ENCODE measurements at regions not wholly inside any gene's neighbourhood (a gene's known extent, or its start where the extent isn't known, plus 50 kb on each side); places are given as distances from the start of the nearest gene placed in this dataset.

DNA sequence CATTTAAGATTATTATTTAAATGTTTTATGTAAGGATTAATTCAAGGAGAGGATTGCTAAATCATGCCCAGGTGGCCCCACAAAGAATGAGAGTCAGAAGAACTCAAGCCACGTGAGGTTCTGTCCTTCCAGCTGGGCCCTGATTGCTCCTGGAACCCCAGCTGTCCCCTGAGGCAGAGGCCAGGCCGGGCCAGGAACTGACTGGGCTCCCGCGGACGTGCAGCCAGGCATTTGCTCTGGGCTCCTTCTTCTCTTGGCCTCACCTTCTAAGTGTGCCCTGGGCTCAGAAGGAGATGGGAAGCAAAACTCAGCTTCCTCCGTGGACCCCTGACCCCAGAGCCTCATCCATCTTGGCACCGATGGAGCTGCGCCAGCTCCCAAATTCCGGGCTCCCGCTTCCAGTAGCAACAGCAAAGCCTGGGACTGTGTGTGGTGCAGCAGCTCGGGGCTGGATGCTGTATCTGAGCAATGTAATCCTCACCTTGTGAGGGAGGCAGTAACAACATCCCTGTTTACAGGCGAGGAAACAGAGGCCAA lies 250.6 kb upstream of the PPP2R2D start:
- H3K27me3 Mint-ChIP-seq (ENCODE audit: unreplicated experiment) = peaks cover 7% of the 10 kb centered on the region
- peaks cover 11% of the 10 kb centered on the region for H3K4me1 Mint-ChIP-seq (ENCODE audit: low read depth, unreplicated experiment)
- DNase-seq = no peak
- no peak overlapping the region for H3K27ac Mint-ChIP-seq (ENCODE audit: unreplicated experiment)
- TF ChIP-seq CTCF (IDR thresholded peaks at IDR 0.05; ENCODE audit: partially characterized antibody, unreplicated experiment) = no peak
- H3K9me3 Mint-ChIP-seq (ENCODE audit: unreplicated experiment) = peaks cover 2% of the 10 kb centered on the region
- H3K36me3 Mint-ChIP-seq (ENCODE audit: unreplicated experiment) = no peaks in the 10 kb centered on the region
- H3K4me3 Mint-ChIP-seq (ENCODE audit: unreplicated experiment) = no peak overlapping the region

DNA sequence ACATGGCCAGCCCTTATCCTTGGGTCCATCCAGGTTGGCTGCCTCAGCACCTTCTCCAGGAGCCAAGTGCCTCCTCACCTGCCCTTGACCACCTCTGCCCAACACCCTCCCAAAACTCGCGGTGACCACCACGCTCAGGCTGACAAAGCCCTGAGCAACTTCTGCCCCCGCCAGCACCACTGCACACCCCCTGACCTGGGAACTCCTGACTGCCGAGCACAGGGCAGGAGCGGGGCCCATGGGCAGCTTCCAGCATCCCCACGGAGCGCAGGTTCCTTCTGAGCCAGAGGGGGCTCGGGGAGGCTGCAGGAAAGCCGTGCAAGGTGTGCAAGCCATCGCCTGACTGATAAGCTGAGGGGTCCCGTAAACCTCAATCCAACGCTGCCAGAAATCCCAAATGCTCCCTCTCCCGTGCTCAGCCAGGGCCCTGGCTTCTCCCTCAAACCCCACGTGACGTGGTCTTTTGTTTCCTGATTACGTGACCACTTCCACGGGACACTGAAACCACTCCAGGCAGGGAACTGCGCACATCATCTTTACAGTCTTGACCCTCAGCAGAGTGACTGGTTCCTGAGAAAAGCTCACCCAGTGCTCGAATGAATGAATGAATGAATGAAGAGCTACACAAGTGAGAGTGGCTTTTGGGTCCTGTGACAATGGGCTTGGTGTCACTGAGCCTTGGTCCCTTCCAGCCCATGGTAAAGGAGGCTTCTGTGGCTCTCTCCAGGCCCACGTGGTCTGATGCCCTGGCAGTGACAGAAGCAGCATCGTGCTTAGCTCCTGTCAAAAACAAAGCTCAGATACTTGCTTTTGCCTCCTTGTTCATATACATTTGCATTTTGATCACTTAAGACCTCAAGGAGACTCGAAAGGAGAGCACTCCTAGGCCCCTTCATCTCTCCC lies 249.8 kb upstream of the PPP2R2D start:
- H3K27ac Mint-ChIP-seq (ENCODE audit: unreplicated experiment) = no peak overlapping the region
- H3K4me1 Mint-ChIP-seq (ENCODE audit: low read depth, unreplicated experiment) = peaks cover 11% of the 10 kb centered on the region
- no peak for TF ChIP-seq CTCF (IDR thresholded peaks at IDR 0.05; ENCODE audit: partially characterized antibody, unreplicated experiment)
- peaks cover 7% of the 10 kb centered on the region for H3K27me3 Mint-ChIP-seq (ENCODE audit: unreplicated experiment)
- no peaks in the 10 kb centered on the region for H3K36me3 Mint-ChIP-seq (ENCODE audit: unreplicated experiment)
- no peak for DNase-seq
- H3K4me3 Mint-ChIP-seq (ENCODE audit: unreplicated experiment) = no peak overlapping the region
- peaks cover 2% of the 10 kb centered on the region for H3K9me3 Mint-ChIP-seq (ENCODE audit: unreplicated experiment)

DNA sequence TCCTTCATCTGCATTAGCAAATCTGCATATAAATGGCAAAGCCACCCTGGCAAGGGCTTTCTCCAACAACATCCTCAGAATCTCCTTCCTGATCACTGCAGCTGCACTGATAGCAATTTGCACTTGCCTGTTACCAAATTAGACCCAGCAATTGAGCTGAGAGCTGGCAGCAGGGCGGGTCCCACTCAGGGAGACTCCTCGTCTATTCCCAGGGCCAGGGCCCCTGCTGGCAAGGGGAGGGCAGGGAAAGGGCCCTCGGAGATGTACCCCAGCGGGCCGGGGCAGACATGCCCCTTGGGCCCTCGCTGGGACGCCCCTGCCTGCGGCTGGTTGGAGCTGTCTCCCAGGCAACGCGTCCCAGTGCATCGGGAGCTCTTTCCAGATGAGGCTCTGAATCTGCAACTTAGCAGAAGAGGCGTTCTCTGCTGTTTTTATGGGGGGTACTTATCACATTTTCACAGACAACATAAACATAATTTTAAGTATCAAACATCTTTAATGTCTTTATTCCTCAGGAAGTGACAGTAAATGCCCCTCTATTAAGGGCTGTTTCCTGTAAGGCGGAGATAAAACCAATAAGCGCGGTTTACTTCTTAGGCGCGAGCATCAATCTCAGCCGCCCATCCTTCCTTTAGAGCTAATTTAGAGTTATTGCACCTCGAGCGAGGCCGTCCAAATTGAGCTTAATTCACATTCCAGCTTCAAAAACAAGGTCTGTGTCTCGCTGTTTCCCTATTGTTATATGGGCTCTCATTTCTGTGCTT lies 249.0 kb upstream of the PPP2R2D start:
- no peaks in the 10 kb centered on the region for H3K36me3 Mint-ChIP-seq (ENCODE audit: unreplicated experiment)
- DNase-seq = no peak
- H3K4me1 Mint-ChIP-seq (ENCODE audit: low read depth, unreplicated experiment) = peaks cover 11% of the 10 kb centered on the region
- peaks cover 7% of the 10 kb centered on the region for H3K27me3 Mint-ChIP-seq (ENCODE audit: unreplicated experiment)
- no peak overlapping the region for H3K4me3 Mint-ChIP-seq (ENCODE audit: unreplicated experiment)
- no peak overlapping the region for H3K27ac Mint-ChIP-seq (ENCODE audit: unreplicated experiment)
- H3K9me3 Mint-ChIP-seq (ENCODE audit: unreplicated experiment) = peaks cover 4% of the 10 kb centered on the region
- TF ChIP-seq CTCF (IDR thresholded peaks at IDR 0.05; ENCODE audit: partially characterized antibody, unreplicated experiment) = no peak

DNA sequence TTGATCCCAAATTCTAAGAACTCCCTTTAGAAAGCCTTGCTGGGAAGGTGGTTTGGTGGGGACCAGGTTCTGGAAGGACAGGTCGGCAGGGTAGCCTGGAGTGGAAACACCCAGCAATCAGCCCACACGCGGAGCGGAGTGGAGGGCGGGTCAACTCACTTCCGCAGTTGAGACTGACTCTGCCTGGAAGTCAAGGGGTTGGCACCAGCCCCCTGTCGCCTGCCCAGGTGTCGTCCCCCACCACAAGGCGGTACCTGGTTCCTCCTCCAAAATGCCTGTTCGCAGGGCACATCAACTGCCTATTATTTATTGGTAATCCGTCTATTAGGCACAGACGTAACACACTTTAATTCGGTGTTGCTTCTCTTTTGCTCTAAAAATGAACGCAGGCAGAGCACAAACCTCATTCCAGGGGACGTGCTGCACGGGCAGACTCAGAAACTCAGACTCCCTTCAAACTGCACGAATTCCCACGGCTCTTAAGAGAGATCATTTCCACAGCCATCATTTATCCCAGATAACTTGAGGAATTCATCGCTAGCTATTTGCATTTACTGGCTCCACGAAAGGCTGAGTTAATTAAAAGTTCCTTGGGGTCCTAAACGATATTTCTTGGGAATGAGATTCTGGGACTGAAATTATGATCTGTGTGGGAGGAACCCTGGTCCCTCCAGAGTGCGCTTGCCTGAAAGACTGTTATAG lies 248.2 kb upstream of the PPP2R2D start:
- Mint-ChIP-seq H3K27me3 (ENCODE audit: unreplicated experiment) (peaks cover 6% of the 10 kb centered on the region), H3K36me3 (ENCODE audit: unreplicated experiment) (no peaks in the 10 kb centered on the region), H3K9me3 (ENCODE audit: unreplicated experiment) (peaks cover 4% of the 10 kb centered on the region), H3K4me3 (ENCODE audit: unreplicated experiment) (no peak overlapping the region), H3K27ac (ENCODE audit: unreplicated experiment) (no peak overlapping the region), H3K4me1 (ENCODE audit: low read depth, unreplicated experiment) (peaks cover 11% of the 10 kb centered on the region)
- TF ChIP-seq CTCF (IDR thresholded peaks at IDR 0.05; ENCODE audit: partially characterized antibody, unreplicated experiment) = no peak
- no peak for DNase-seq
